ENCODE measurements at regions not wholly inside any gene's neighbourhood (a gene's known extent, or its start where the extent isn't known, plus 50 kb on each side); places are given as distances from the start of the nearest gene placed in this dataset.

GRCh38 chr4:183763990-183764754 lies 105.1 kb downstream of the TRAPPC11 start:
- no peak for DNase-seq

- DNase-seq, result peak; percentile 37
Measured at GRCh38 chr4:183765251-183765911, 106.3 kb downstream of the TRAPPC11 start.

- DNase-seq, result no peak
Measured at GRCh38 chr4:183766140-183766539, 107.0 kb downstream of the TRAPPC11 start.

GRCh38 chr4:183770906-183771305 lies 111.8 kb downstream of the TRAPPC11 start:
- DNase-seq, result no peak

GRCh38 chr4:183772361-183772760 lies 113.3 kb downstream of the TRAPPC11 start:
- DNase-seq, result no peak

GRCh38 chr4:183773790-183774189 lies 114.7 kb downstream of the TRAPPC11 start:
- DNase-seq, result no peak

GRCh38 chr4:183783306-183783705 lies 121.8 kb upstream of the STOX2 start:
- DNase-seq, result no peak

- DNase-seq, result no peak
Measured at GRCh38 chr4:183783991-183784553, 121.0 kb upstream of the STOX2 start.

GRCh38 chr4:183788308-183788905 lies 116.7 kb upstream of the STOX2 start:
- DNase-seq, result no peak

GRCh38 chr4:183789657-183790056 lies 115.5 kb upstream of the STOX2 start:
- no peak for DNase-seq

- DNase-seq, result no peak
Measured at GRCh38 chr4:183790661-183791060, 114.4 kb upstream of the STOX2 start.

GRCh38 chr4:183797011-183797444 lies 108.1 kb upstream of the STOX2 start:
- peak; percentile 13 for DNase-seq

GRCh38 chr4:183797445-183798300 lies 107.4 kb upstream of the STOX2 start:
- DNase-seq, result no peak

- no peak for DNase-seq
Measured at GRCh38 chr4:183798301-183799253, 106.5 kb upstream of the STOX2 start.

- DNase-seq, result no peak
Measured at GRCh38 chr4:183801457-183802165, 103.5 kb upstream of the STOX2 start.

- DNase-seq, result no peak
Measured at GRCh38 chr4:183806341-183806740, 98.8 kb upstream of the STOX2 start.

GRCh38 chr4:183807420-183808096 lies 97.5 kb upstream of the STOX2 start:
- DNase-seq, result no peak

GRCh38 chr4:183808097-183808456 lies 97.0 kb upstream of the STOX2 start:
- no peak for DNase-seq

GRCh38 chr4:183812567-183812966 lies 92.5 kb upstream of the STOX2 start:
- DNase-seq, result no peak

GRCh38 chr4:183814461-183814860 lies 90.6 kb upstream of the STOX2 start:
- no peak for DNase-seq
